GM18526 (cell line): ENCODE measurements at regions not wholly inside any gene's neighbourhood (a gene's known extent, or its start where the extent isn't known, plus 50 kb on each side); places are given as distances from the start of the nearest gene placed in this dataset.

Source experiments
- POLR2A ChIP-seq: IDR thresholded peaks from 3 replicates; pipeline ENCODE4 v1.6.1; 2011; ENCODE audit not compliant: insufficient read length; ENCODE audit errors: extremely low read depth

DNA sequence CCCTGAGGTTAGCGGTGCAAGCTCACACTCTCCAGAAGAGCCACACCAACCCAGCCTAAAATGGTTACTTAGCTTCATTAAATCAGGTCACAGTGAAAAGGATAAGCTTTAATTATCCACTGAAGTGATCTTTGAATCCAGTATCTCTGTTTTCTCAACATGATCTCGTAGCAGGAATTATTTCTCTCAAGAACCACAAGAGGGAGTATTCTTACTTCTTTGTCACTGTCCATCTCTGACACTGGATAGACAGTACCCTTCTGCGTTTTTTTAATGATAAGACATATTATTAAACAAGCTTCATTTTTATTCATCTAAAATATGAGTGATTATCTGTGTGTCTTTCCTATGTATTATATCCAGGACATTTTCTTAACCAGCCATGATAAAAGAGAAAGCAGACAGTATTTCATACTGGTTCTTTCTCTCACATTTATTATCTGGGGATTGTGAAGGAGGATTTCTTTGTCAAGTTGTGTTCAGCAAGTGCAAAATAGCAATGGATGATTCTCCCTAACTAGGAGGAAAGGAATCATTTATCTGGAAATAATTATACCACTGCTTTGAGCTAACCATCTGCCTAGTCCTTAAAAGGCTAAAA, 105.4 kb upstream of the CCDC54 start:
- TF ChIP-seq POLR2A = no peak

DNA sequence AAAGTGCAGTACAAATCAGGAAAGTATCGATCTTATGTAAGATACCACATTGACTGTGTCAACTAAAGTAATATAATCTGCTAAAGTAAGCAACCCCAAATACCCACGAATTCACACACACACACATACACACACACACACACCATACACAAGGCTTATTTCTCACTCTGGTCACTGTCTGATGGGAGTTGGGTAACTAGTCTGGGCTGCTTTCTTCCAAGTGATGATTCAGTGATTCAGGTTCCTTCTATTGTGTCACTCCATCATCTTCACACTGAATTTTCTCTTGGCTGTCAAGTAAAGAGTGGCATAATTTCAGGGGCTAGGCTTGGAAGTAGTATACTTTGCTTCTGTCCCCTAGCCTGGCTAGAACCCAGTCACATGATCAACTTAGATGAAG, 104.8 kb upstream of the CCDC54 start:
- TF ChIP-seq POLR2A = no peak

DNA sequence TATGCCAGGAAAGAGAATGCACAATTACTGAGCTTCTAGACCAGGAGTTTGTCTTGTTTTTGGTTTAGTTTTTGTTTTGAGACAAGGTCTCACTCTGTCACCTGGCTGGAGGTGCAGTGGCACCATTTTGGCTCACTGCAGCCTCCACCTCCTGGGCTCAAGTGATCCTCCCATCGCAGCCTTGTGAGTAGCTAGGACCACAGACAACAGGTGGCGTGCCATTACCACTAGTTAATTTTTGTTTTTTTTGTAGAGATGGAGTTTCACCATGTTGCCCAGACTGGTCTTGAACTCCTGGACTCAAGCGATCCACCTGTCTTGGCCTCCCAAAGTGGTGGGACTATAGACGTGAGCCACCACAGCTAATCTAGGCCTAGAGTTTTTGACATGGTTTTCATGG, 104.4 kb upstream of the CCDC54 start:
- no peak for TF ChIP-seq POLR2A

DNA sequence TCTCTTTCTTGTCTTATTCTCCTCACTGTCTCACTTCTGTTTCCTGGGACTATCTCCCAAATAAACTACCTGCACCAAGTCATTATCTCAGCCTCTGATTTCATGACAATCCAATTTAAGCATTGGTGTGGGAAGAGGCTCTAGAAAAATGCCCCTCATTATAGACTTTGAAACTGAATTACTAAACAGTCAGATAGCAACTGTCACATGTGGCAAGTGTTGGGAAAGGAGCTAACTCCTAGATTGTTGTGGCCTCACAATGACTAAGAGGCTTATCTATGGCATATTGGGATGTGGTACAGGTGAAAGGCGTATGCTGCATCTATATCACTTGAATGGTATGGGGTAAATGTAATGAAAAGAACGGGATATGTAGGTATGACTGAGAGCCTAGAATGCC, 103.5 kb upstream of the CCDC54 start:
- TF ChIP-seq POLR2A = no peak

DNA sequence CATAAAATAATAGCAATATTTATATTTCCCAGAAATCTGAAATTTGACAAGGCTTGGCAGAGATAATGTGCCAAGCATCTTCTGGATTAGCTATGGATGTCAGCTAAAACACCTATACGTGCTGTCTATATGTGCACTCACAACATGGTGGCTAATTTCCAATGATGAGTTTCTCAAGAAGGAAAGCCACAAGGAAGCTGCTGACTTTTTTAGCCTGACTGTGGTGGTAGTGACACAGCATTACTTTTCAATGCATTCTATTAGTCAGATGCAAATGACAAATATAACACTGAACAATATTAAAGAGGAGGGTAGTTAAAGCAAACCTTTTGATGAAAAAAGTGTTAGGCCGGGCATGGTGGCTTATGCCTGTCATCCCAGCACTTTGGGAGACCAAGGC, 101.7 kb upstream of the CCDC54 start:
- no peak for TF ChIP-seq POLR2A

DNA sequence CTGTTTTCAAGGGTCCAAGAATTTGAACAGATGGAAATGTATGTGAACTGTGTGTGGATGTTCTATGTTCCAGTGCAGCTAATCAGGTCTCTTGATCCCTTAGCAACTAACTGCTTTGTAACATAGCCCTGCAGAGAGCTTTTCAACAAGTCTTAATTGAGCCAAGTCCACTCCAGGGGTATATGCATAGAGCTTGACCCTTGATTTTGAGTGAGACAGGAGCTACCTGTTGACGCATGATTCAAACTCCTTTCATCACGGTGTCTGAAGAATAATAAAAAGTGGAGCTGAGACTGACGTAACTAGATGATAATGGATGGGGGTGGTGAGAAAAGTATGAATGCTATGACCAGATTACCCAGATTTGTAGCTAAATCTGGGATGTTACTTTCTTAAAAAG, 93.3 kb upstream of the CCDC54 start:
- no peak for TF ChIP-seq POLR2A

DNA sequence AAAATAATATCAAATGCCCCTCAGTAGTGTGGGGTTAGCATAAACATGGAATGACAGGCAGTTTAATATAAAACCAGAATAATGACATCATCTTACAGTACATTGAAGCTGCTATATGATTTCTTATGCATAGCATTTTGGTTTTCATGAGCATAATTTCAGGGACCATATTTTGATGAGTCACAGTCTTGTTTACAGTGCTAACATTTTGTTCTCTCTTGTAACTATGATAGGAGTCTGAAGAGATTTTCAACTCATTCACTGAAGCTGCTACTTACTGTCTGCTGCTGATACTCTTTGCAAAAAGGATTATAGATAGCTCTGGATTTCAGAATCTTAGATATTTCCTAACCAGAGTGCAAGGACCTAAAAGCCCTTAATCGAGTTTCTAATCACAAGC, 92.6 kb upstream of the CCDC54 start:
- TF ChIP-seq POLR2A = no peak

DNA sequence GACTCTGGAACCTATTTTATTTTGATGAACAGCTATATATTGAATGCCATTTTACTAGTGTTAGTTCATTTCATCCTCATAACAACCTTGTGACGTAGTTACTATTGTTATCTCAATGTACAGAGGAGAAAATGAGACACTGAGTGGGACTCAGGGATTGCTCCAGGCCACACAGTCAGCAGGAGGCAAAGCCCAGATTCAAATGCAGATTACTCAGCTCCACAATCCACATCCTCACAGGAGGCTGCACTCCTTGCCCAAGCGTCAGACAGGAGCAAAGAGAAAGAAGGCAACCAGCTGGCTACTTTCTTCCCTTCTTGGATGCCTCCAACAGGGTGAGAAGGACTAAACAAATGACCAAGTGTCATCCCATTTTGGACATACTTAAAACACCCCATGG, 92.0 kb upstream of the CCDC54 start:
- no peak for TF ChIP-seq POLR2A

DNA sequence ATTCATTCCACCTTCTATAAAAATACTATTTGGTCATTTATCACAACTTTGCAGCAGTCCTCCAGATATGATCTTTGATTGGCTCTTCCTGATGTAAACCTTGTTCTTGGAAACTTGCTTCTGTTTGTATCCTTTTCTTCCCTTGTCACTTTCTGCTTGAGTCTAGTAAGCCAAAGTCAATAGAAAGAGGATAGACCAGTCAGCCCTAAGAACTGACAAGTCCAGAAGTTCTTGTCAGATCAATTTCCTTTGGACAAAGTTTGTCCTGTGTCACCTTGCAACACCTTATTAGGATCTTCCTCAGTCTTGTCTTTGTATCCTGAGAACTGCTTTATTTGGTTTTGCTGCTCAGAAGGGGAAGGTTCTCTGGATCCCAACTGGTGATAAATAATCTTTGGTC, 87.9 kb upstream of the CCDC54 start:
- TF ChIP-seq POLR2A = no peak

DNA sequence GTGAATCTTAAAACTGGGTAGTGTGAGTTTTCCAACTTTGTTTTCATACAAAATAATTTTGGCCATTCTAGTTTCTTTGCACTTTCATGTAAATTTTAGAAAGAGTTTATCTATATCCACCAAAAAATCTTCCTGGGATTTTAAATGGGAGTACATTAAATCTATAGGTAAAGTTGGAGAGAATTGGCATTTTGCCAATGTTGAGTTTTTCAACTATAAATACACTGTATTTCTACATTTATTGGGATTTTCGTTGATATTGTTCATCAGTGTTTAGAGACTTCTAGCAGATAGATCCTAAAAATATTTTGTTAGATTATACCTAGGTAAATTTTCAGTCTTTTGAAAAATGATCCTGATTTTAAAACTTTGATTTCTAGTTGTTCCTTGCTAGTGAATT, 83.1 kb upstream of the CCDC54 start:
- TF ChIP-seq POLR2A = no peak

DNA sequence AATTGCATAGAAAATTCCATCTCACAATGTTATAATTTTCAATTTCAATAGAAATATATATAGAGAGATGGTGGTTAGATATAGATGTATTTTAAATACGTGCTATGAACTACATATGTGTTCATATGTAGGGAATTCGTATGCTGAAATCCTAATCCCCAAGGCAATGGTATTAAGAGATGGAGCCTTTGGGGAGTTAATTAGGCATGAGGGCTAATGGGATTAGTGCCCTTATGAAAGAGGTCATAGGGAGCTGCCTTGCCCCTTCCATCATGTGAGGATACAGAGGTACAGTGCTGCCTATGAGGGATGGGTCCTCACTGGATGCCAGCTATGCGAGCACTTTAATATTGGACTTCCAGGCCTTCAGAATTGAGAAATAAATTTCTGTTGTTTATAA, 79.6 kb upstream of the CCDC54 start:
- TF ChIP-seq POLR2A = no peak

DNA sequence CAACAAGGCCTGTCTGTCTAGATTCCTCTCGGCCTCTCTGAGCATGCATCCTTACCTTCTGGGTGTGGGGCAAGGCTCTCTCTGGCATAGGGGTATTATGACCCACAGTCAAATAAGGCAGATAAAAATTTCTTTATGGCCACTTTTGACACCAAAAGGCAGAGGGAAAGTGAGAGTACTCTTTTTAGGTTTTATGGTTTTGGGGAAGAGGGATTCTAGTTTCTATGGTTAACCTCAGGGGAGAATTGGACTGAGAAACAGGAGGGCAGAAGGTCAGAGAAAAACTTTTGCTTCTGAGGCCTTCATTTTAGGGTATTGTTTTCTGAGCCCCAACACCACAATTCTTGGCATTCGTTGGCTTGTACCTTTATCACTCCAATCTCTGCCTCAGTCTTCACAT, 70.0 kb upstream of the CCDC54 start:
- no peak for TF ChIP-seq POLR2A

DNA sequence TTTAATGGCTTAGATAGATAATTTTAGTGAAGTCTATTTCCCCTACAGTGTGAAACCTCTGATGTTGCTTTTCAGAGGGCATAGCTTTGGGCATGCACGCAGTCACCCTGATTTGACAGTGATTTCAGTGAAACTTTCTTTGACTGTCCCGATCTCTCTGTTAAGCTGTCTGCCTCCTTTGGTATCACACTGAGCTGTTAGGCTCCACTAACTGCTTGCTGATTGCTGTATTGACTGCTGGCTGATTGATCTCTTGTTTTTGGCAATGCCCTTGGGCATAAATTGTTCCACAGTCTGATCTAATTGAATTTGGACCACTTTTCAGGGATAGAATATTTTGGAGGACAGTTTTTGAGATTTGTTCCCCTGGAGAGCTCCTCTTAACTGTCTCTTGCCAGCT, 68.5 kb upstream of the CCDC54 start:
- TF ChIP-seq POLR2A = no peak

DNA sequence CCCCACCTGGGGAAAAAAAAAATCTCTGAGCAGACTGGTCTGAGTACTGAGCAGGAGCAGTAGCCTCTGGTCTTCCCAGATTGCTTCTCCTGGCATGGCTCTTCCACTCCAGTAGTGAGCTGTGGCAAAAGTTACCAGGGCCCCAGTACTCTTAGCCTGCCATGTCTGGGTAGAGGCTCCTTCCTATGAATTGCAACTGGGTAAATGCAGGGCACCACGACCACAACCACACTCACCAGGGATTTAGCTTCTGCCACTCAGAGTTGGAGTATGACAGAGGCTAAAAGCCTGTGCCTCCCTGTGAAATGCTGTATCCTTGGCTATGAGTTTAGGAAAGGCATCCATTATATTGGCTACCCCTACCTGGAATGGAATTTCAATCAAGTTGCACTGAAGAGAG, 67.9 kb upstream of the CCDC54 start:
- TF ChIP-seq POLR2A = no peak

DNA sequence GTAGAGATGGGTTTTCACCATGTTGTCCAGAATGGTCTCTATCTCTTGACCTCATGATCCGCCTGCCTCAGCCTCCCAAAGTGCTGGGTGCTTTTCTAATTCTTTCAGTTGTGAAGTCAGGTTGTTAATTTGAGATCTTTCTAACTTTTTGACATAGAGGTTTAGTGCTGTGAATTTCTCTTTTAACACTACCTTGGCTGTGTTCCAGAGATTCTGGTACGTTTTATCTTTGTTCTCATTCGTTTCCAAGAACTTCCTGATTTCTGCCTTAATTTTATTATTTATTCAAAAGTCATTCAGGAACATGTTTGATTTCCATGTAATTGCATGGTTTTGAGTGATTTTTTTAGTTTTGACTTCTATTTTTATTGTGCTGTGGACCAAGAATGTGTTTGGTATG, 63.5 kb upstream of the CCDC54 start:
- no peak for TF ChIP-seq POLR2A

DNA sequence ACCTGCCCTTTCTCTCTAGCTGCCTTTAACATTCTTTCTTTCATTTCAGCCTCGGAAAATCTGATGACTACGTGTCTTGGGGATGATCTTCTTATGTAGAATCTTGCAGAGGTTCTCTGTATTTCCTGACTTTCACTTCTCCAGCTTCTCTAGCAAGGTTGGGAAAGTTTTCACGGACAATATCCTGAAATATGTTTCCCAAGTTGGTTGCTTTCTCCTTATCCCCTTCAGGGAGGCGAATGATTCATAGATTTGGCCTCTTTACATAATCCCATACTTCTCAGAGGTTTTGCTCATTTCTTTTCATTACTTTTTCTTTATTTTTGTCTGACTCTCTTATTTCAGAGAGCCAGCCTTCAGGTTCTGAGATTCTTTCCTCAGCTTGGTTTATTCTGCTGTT, 62.1 kb upstream of the CCDC54 start:
- no peak for TF ChIP-seq POLR2A

DNA sequence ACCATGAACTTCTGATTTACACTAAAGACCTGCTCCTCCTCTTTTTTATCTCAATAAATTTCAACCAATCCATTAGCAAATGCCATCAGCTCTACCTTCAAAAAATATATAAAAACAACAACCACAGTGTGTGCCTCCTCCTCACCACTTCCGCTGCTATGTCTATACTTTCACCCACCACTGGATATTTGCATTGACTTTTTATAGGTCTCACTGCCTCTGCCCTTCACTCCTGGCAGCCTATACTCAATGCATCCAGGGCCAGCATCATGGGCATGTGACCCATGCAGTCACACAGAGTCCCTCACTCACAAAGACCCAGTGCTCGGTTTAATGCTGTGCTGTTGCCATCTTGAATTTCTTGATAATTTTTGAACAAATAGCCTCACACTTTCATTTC, 53.5 kb upstream of the CCDC54 start:
- no peak for TF ChIP-seq POLR2A

DNA sequence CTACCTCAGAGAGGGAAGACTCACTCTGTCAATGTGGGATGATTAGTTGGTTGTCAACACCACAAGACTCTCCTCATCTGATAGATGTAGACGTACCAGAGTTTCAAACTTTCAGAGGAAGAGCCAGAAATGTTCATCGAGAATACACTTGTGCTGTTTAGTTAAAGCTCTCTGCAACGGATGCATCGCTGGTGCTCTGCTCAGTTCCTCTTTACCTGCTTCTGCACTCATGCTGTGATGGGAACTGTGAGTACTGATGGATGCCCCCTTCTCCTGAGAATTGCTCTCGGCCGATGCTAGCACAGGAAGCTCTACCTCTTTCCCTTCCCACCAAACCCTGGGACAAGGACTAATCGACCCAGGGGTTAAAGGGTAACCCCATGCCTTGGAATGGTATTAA, 51.8 kb upstream of the CCDC54 start:
- TF ChIP-seq POLR2A = no peak
